ENCODE measurements at regions not wholly inside any gene's neighbourhood (a gene's known extent, or its start where the extent isn't known, plus 50 kb on each side); places are given as distances from the start of the nearest gene placed in this dataset.

DNA sequence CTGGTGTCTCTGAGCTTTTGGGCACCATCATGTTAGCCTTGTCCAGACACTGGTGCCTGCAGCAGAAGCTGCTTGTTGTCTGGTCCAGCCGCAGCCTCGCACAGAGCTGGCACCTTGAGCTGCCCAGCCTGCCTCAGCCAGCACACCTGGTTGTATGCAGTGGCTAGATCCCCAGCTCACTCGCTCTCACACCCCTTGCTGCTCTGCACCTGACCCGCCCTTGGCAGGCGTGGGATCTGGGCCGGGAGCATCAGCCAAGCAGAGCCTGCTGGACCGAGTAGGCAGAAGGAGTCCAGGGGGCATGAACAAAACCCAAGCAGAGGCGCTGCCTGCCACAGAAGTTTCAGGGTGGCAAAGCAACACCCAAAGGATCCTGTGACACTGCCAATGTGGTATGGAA lies 79.7 kb upstream of the ITGB1 start:
- Histone ChIP-seq H3K4me1 (ENCODE audit: insufficient read depth, low read length, poor library complexity, severe bottlenecking) (no peaks in the 10 kb centered on the region), H2AFZ (ENCODE audit: low read length) (no peak overlapping the region), H4K20me1 (ENCODE audit: insufficient read depth, low read length) (no peaks in the 10 kb centered on the region), H3K4me2 (ENCODE audit: low read length) (no peak overlapping the region), H3K79me2 (ENCODE audit: insufficient read depth, low read depth, low read length) (no peaks in the 10 kb centered on the region), H3K4me3 (ENCODE audit: low read depth, low read length, poor library complexity, severe bottlenecking) (no peak overlapping the region), H3K9me2 (ENCODE audit: insufficient read depth, low read length) (no peaks in the 10 kb centered on the region), H3K27ac (ENCODE audit: low read depth, low read length, poor library complexity, severe bottlenecking) (no peak overlapping the region), H3K9me3 (ENCODE audit: low read length) (0 out of 2 replicates have a peak, but pooled peaks cover 5% of the 10 kb centered on the region), H3K36me3 (ENCODE audit: insufficient read depth, low read length) (no peaks in the 10 kb centered on the region)
- TF ChIP-seq EZH2phosphoT487 (IDR thresholded peaks at IDR 0.05; ENCODE audit: borderline replicate concordance, low read depth, low read length), result no peak
- TF ChIP-seq, protein P1, sequence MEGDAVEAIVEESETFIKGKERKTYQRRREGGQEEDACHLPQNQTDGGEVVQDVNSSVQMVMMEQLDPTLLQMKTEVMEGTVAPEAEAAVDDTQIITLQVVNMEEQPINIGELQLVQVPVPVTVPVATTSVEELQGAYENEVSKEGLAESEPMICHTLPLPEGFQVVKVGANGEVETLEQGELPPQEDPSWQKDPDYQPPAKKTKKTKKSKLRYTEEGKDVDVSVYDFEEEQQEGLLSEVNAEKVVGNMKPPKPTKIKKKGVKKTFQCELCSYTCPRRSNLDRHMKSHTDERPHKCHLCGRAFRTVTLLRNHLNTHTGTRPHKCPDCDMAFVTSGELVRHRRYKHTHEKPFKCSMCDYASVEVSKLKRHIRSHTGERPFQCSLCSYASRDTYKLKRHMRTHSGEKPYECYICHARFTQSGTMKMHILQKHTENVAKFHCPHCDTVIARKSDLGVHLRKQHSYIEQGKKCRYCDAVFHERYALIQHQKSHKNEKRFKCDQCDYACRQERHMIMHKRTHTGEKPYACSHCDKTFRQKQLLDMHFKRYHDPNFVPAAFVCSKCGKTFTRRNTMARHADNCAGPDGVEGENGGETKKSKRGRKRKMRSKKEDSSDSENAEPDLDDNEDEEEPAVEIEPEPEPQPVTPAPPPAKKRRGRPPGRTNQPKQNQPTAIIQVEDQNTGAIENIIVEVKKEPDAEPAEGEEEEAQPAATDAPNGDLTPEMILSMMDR (conservative IDR thresholded peaks at IDR 0.05; ENCODE audit: low read length), result no peak
- no peak for DNase-seq (ENCODE audit: low spot score)
- intact Hi-C loops (cut with micrococcal nuclease; ENCODE audit: unreplicated experiment), result no loop called here
- CTCF ChIA-PET (ENCODE audit: unreplicated experiment), result no interaction called here
- POLR2A ChIA-PET, result no interaction called here
- no TSS peak for BruUV-seq (replicated peaks)

DNA sequence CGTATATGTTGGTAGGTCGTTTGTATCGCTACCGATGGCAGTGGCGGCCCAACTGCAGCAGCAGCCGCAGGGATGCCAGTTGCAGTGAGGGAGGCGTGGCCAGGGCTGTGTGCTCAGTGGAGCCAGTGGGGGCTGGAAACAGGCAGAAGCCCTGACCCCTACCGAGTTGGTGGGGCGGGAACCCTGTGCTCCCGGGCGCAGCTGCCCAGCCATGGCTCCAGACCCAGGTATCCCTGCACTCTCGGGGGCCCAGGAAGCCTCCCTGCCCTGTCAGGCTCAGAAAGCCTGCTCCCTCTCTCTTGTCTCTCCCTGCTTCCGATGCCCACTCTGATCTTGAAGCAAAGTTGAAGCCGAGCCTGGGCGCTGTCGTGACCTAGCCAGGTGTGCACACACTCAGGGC lies 78.6 kb upstream of the ITGB1 start:
- CTCF ChIA-PET (ENCODE audit: unreplicated experiment), result no interaction called here
- no peak overlapping the region for H3K27ac ChIP-seq (ENCODE audit: low read depth, low read length, poor library complexity, severe bottlenecking)
- H3K79me2 ChIP-seq (ENCODE audit: insufficient read depth, low read depth, low read length), result no peaks in the 10 kb centered on the region
- H3K9me2 ChIP-seq (ENCODE audit: insufficient read depth, low read length), result no peaks in the 10 kb centered on the region
- intact Hi-C loops (cut with micrococcal nuclease; ENCODE audit: unreplicated experiment), result no loop called here
- no peaks in the 10 kb centered on the region for H3K4me1 ChIP-seq (ENCODE audit: insufficient read depth, low read length, poor library complexity, severe bottlenecking)
- no peak for DNase-seq (ENCODE audit: low spot score)
- TF ChIP-seq, protein P1 (conservative IDR thresholded peaks at IDR 0.05; ENCODE audit: low read length), result no peak
- TF ChIP-seq EZH2phosphoT487 (IDR thresholded peaks at IDR 0.05; ENCODE audit: borderline replicate concordance, low read depth, low read length), result no peak
- POLR2A ChIA-PET, result interaction anchor here (0.8 kb wide), 1 partner anchor 59 kb away, joined by 3 read pairs; no protein-coding TSS in a partner anchor
- no peaks in the 10 kb centered on the region for H4K20me1 ChIP-seq (ENCODE audit: insufficient read depth, low read length)
- H3K4me2 ChIP-seq (ENCODE audit: low read length), result no peak overlapping the region
- H2AFZ ChIP-seq (ENCODE audit: low read length), result no peak overlapping the region
- H3K36me3 ChIP-seq (ENCODE audit: insufficient read depth, low read length), result no peaks in the 10 kb centered on the region
- BruUV-seq (replicated peaks), result no TSS peak
- H3K9me3 ChIP-seq (ENCODE audit: low read length), result 0 out of 2 replicates have a peak, but pooled peaks cover 5% of the 10 kb centered on the region
- H3K4me3 ChIP-seq (ENCODE audit: low read depth, low read length, poor library complexity, severe bottlenecking), result no peak overlapping the region

DNA sequence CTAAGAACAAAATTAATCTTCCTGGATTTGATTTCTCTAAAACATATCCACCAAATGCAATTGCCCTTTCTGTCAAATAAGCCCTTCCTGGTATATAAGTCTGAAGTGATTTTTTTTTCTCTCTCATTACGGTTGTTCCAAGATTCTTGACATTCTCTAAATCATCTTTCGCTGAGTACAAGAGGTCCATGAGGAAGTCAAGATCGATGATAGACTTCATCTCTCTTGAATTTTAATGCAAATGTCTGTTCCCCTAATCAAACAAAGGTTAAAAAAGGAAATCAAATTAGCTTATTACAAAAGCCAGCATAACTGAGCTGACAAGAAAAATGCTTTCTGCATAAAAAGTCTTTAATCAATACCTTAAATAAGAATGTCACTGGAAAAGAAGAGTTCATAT lies 77.4 kb upstream of the ITGB1 start:
- DNase-seq (ENCODE audit: low spot score), result no peak
- Histone ChIP-seq H2AFZ (ENCODE audit: low read length) (no peak overlapping the region), H3K9me3 (ENCODE audit: low read length) (0 out of 2 replicates have a peak, but pooled peaks cover 5% of the 10 kb centered on the region), H4K20me1 (ENCODE audit: insufficient read depth, low read length) (no peaks in the 10 kb centered on the region), H3K27ac (ENCODE audit: low read depth, low read length, poor library complexity, severe bottlenecking) (no peak overlapping the region), H3K4me3 (ENCODE audit: low read depth, low read length, poor library complexity, severe bottlenecking) (no peak overlapping the region), H3K4me1 (ENCODE audit: insufficient read depth, low read length, poor library complexity, severe bottlenecking) (no peaks in the 10 kb centered on the region), H3K9me2 (ENCODE audit: insufficient read depth, low read length) (no peaks in the 10 kb centered on the region), H3K79me2 (ENCODE audit: insufficient read depth, low read depth, low read length) (no peaks in the 10 kb centered on the region), H3K4me2 (ENCODE audit: low read length) (no peak overlapping the region), H3K36me3 (ENCODE audit: insufficient read depth, low read length) (no peaks in the 10 kb centered on the region)
- TF ChIP-seq, protein P1 (conservative IDR thresholded peaks at IDR 0.05; ENCODE audit: low read length), result no peak
- no peak for TF ChIP-seq EZH2phosphoT487 (IDR thresholded peaks at IDR 0.05; ENCODE audit: borderline replicate concordance, low read depth, low read length)
- POLR2A ChIA-PET, result interaction anchor here (0.6 to 1.3 kb wide), 2 partner anchors 11 to 117 kb away, joined by 3 read pairs; no protein-coding TSS in a partner anchor
- BruUV-seq (replicated peaks), result no TSS peak
- intact Hi-C loops (cut with micrococcal nuclease; ENCODE audit: unreplicated experiment), result no loop called here
- CTCF ChIA-PET (ENCODE audit: unreplicated experiment), result no interaction called here

Measured in OCI-LY7 (cell line).